ENCODE measurements at regions not wholly inside any gene's neighbourhood (a gene's known extent, or its start where the extent isn't known, plus 50 kb on each side); places are given as distances from the start of the nearest gene placed in this dataset.

- TF ChIP-seq CTCF (IDR thresholded peaks at IDR 0.05) (no peak), POLR2A (IDR thresholded peaks at IDR 0.05) (no peak)
Observed at GRCh38 chr3:102936511-102937045, 501.8 kb downstream of the ZPLD1 start.
